ENCODE measurements at regions not wholly inside any gene's neighbourhood (a gene's known extent, or its start where the extent isn't known, plus 50 kb on each side); places are given as distances from the start of the nearest gene placed in this dataset.

GRCh38 chr14:81942071-81942470, 408.4 kb upstream of the SEL1L start:
- intact Hi-C loops (cut with DNase I) = no loop called here
- no peak for DNase-seq

- DNase-seq = no peak
- intact Hi-C loops (cut with DNase I) = no loop called here
Observed at GRCh38 chr14:81946375-81946774, 412.7 kb upstream of the SEL1L start.

DNA sequence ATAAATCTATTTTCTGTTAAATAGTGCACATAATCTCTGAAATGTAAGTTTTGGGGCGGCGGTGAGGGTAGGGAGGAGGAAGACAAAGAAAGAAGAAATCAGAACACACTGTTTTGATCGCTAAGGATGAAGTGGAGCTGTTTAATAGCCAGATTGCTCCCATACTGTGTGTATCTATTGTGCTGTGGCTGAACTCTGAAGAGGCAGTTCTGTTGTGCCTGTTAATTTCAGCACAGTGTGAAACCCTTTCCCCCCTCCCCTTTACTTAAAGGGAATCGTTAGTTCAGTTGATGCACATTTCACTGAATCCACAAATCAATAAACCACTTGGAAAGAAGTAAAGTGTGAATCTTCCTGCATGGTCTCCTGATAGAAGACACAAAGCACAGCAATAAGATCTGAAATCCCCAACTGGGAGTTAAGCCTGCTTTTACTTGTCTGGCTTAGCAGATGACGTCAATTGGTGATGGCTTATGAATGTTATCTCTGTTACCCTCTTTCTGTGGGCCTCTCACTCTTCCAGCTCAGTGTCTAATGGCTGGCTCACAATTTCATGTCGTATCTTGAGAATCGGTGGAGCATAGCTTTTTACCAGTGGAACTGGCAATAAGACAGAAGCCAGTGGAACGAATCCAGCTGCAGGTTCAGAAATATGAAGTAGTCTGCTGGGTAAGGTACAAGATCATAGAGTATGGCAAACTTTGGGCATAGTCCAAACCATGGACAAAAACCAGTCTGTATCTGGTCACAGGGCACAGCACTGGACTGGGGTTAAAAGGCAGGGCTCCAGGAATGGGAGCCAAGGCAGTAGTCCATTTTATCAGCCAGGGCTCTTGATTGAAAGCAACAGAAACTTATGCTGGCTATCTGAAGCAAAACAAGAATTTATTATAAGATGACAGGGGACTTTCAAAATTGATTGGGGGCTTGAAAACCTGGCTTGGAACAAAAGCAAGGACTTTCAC, 413.5 kb upstream of the SEL1L start:
- DNase-seq = peak in 3 of 10 donors; percentile 18 to 67 (median 29)
- intact Hi-C loops (cut with DNase I) = no loop called here

GRCh38 chr14:81952917-81953316, 419.3 kb upstream of the SEL1L start:
- intact Hi-C loops (cut with DNase I) = no loop called here
- no peak for DNase-seq

- intact Hi-C loops (cut with DNase I) = no loop called here
- DNase-seq = no peak
Observed at GRCh38 chr14:81953419-81953818, 419.8 kb upstream of the SEL1L start.

DNA sequence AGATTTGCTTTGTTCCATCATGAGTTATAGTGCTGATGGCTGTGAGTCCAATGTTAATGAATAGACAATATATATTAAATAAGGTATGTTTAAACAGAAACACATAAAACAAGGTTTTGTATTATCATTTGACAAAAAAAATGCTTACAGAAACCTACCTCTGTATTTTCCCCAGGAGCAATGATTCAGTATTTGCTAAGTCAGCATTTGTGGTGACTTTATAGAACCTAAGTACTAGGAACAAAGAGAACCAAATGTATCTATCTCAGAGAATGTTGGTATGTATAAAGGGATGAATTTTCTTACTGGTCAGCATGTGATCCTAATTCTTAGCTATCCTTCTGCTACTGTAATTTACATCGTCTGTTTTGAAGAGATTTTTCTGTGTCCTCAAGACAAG, 421.5 kb upstream of the SEL1L start:
- no peak for DNase-seq
- intact Hi-C loops (cut with DNase I) = no loop called here

DNA sequence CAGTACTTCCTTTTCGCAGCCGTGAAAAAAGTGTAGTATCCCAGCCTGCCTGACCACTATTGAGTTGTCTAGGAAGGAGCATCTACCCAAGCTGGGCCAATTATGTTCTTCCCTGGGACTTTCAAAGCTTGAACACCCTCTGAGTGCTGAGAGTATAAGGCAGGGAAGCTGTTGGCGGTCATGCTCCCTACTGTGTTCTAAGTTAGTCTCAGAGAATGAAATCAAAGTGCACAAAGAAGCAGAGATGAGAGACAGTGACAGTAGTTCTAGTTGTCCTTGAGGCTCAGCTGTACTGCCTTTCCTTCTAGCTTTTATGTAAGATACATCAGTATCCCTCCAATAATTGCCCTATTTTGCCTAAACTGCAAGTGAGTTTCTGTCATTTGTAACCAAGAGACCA, 427.1 kb upstream of the SEL1L start:
- no peak for DNase-seq
- intact Hi-C loops (cut with DNase I) = no loop called here

DNA sequence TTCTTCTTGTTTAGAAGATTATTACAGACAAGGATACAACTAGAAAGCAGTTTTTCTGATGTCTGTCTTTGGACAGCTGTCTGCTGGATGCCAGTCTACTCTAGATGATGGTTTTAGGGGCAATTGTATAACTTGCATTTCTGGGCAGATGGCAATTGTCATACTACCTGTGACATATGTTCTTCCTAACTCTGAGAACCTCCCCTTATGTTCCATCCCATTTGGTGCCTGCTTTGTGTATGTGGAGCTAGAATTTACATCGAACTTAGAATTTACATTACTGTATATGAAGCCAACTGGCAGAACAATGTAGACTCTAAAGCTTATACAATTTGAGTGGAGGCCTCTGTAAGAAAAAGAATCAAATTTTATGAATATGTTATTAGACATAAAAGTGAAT, 430.2 kb upstream of the SEL1L start:
- no peak for DNase-seq
- intact Hi-C loops (cut with DNase I) = no loop called here

DNA sequence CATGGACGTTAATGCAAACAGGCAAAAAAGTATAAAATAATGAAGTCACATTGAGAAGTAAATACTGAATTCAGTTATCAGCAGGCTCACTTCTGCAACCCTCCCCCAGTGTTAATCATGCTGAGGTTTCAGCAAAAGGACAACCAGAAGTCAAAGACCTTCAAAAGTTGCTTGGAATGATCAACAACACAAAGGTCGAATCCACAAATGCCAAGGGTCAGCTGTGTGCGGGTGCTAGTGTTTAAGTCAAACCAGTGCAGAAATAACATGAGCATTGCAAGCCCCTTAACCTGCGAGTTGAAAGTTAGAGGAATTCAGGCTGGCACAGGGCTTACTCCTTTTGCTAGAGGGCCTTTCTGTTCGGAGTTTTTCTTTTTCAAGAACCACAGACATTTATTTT, 436.7 kb upstream of the SEL1L start:
- intact Hi-C loops (cut with DNase I) = no loop called here
- DNase-seq = no peak

- DNase-seq = no peak
- intact Hi-C loops (cut with DNase I) = no loop called here
Observed at GRCh38 chr14:81971911-81972310, 438.3 kb upstream of the SEL1L start.

- intact Hi-C loops (cut with DNase I) = no loop called here
- DNase-seq = no peak
Observed at GRCh38 chr14:81972601-81973000, 438.9 kb upstream of the SEL1L start.

- intact Hi-C loops (cut with DNase I) = no loop called here
- DNase-seq = no peak
Observed at GRCh38 chr14:81974543-81974942, 440.9 kb upstream of the SEL1L start.

DNA sequence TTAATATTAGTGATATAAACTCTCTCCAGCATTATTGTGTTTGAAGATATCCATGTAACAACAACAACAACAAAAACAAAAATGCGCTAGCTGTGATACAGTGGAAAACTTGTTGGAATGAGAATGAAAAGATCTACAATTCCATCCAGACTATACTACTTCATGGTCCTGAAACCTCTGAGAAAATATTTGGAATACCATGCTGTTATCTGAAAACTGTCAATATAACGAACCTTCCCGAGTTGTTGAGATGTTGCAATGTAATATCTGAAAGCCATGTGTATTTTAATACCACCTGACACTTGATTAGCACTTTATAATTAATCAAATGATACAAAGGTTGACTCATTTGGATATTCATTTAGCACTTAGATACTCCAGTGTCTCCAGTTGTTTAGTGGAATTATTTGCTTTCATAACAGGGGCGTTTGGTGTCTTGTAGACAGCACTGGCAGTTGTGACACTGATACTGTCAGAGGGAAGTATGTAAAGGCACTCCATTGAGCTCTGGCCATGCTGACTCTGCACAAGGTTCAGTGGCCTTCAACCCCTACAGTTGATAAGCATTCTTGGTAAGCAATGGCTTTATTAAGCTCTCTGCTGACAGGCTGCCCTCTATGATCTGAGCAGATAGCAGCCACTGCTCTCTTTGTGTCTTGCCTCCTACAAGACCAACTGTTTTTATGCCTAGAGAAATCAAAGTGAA, 447.1 kb upstream of the SEL1L start:
- intact Hi-C loops (cut with DNase I) = no loop called here
- DNase-seq = no peak

DNA sequence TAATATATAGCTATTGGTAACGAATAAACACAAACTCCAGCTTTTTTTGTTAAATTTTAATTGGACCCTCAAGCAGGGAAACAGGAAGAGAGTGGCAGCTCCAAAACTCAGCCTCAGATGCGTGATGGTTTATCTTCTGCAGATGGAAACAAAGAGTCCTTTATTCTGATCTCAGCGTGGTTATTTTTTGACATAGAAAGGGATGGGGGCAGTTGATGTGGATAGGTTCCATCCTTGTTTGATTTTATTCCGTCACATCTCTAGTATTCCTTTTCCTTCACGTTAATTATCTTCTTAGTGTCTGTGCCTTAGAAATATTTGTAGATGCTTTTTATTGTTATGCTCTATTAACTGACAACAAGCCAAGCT, 447.6 kb upstream of the SEL1L start:
- no peak for DNase-seq
- intact Hi-C loops (cut with DNase I) = no loop called here

DNA sequence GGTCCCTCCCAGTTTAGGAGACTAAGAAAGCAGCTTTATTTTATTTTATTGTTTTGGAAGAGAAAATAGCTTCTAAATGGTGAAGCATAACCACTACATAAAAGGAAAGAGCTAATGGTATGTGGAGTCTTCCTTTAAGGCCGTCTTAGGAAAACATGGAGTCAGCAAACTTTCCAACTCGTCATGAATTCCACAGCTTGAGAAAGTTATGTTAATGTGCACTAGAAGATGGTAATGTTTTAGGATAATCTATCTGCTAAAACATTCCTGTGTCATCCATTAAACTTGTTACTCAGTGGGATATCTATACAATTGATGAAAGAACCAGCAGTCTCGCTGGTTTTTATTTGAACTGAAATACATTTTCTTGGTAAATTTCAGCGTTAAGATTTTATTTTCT, 448.4 kb upstream of the SEL1L start:
- intact Hi-C loops (cut with DNase I) = no loop called here
- DNase-seq = no peak

- DNase-seq = no peak
- intact Hi-C loops (cut with DNase I) = no loop called here
Observed at GRCh38 chr14:81986005-81986404, 452.4 kb upstream of the SEL1L start.

DNA sequence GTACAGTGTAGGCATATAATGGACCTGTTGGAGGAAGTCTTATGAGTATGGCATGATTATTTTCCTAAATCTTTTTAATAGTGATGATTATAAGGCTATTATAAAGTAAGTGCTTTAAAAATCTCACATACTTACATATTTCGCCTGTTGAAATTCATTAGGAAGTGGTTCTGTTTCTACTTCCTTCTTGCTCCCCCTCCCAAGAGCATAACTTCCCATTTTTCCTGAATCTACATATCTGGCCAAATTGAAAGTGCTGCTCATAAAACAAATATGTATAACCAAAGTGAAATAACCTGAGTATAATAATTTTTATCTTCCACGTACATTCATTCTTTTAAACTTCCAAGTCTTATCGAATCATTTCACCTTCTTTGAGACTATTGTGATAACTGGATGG, 455.6 kb upstream of the SEL1L start:
- no peak for DNase-seq
- intact Hi-C loops (cut with DNase I) = no loop called here

- intact Hi-C loops (cut with DNase I) = loop anchor here (10.0 kb wide), 1 partner anchor 276 kb away; no protein-coding TSS in a partner anchor
- peak in 5 of 10 donors; percentile 54 to 75 (median 58) for DNase-seq
Observed at GRCh38 chr14:81990312-81990761, 456.7 kb upstream of the SEL1L start.

- intact Hi-C loops (cut with DNase I) = loop anchor here (10.0 kb wide), 1 partner anchor 277 kb away; no protein-coding TSS in a partner anchor
- DNase-seq = no peak
Observed at GRCh38 chr14:81991998-81992397, 458.3 kb upstream of the SEL1L start.

- intact Hi-C loops (cut with DNase I) = loop anchor here (10.0 kb wide), 1 partner anchor 279 kb away; no protein-coding TSS in a partner anchor
- DNase-seq = no peak
Observed at GRCh38 chr14:81993432-81993831, 459.8 kb upstream of the SEL1L start.

GRCh38 chr14:82003426-82003825, 469.8 kb upstream of the SEL1L start:
- intact Hi-C loops (cut with DNase I) = no loop called here
- DNase-seq = no peak

DNA sequence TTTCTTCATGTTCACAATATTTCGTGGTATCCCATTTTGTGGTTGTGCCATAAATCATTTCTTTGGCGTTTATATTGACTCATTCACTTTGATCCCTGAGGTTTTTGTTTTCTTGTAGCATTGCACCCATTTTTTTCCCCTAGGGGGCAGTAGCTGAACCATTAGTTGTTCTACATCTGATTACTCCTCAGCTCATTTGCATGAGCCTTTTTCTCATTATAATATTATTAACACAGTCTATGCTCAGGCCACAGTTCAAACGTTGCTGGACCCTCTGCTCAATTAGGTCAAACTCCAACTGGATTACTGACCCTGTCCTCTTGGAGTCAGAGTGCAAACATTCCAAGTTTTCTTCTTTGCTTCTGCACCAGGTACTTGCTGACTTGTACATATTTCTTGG, 475.4 kb upstream of the SEL1L start:
- no peak for DNase-seq
- intact Hi-C loops (cut with DNase I) = no loop called here

Data from posterior cingulate gyrus (tissue), 11 donors.